ENCODE measurements at regions not wholly inside any gene's neighbourhood (a gene's known extent, or its start where the extent isn't known, plus 50 kb on each side); places are given as distances from the start of the nearest gene placed in this dataset.
"Not testable (repeated sequence)": the region's sequence is repeated elsewhere in the genome, so short reads cannot be mapped to it uniquely, and the experiment has no call there.

DNA sequence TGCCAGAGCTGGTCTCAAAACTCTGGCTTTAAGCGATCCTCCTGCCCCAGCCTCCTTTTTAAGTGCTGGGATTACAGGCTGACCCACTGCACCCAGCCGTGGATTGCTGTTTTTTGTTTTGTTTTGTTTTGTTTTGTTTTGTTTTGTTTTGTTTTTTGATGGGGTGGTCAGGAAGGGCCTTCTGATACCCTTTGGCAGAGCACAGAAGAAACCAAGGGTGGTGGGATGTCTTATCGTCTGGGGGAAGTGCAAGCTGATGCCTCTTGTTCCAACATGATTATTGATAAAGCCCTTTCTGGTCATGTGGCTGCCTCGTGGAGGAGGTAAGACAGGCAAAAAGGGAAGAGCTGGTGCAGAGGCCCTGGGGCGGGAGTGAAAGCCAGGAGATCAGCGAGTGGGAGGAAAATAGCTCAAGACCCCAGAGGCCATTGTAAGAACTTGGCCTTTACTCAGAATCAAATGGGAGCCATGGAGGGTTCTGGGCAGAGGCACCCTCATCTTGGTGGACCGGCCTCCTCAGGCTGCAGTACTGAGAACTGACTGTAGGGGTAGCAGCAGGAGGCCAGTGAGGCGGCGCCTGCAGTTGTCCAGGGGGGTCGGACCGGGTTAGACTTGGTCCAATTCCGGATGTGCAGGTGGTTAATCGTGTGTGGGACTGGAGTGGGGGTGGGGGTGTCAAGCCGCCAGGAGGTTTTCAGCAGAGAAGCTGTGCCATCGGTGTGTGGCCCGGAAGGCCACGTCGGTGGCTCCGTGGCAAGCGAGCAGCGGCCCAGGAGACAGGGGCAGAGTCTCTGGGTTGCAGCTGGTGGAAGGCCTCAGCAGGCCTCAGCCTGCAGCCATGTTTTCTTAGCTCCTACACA, 84.4 kb upstream of the GSE1 start:
- no peak overlapping the region for H3K27ac Mint-ChIP-seq
- H3K4me3 Mint-ChIP-seq: no peak overlapping the region
- no peaks in the 10 kb centered on the region for H3K9me3 Mint-ChIP-seq (ENCODE audit: low read depth)
- no peaks in the 10 kb centered on the region for H3K27me3 Mint-ChIP-seq
- no peaks in the 10 kb centered on the region for H3K36me3 Mint-ChIP-seq
- CTCF ChIA-PET: interaction anchor here (0.7 to 3.0 kb wide), 10 partner anchors 12 to 108 kb away, joined by 3 to 15 read pairs (median 4); no protein-coding TSS in a partner anchor
- ATAC-seq: peak; percentile 58
- no peaks in the 10 kb centered on the region for H3K4me1 Mint-ChIP-seq
- peak; percentile 45 for DNase-seq

DNA sequence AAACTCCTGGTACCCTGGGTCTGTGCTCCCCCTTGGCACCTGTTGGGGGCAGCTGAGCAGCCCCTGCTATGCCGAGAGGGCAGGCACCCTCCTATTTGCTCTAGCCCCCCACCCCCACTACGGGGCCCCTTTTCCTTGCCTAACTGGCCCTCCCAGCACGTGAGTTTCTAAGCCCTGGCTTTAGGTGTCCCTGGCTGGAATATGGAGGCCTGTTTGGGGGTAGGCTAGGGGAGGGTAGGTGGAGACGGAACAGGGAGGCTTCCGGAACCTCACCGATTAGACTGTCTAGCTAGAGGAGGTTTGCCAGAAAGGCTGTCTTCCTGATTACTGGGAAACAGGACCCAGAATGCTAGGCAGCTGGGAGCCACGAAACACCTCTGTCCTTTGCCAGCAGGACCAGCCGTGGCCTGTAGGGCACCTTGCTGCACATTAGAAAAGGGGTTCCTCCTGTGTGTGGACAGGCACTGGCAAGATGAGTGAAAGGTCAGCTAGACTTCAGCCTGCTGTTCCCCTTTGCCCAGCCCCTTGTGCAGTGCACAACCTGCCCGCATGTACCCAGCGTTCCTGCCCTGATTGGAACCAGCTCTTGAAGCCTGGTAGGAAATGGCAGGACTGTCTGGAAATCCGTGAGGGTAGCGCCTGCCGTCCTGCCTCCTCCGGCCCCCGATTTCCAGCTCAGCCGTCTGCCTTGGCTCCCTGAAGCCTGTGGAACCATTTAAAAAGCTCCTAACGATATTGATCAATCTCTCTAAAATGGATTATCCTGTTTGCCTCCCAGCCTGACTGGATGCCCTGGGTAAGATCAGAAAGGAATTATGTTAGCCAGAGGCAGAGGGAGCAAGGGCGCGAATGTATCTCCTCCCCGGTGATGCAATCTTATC, 83.4 kb upstream of the GSE1 start:
- H3K9me3 Mint-ChIP-seq (ENCODE audit: low read depth): no peaks in the 10 kb centered on the region
- CTCF ChIA-PET: interaction anchor here (0.7 to 3.0 kb wide), 8 partner anchors 11 to 109 kb away, joined by 3 to 15 read pairs (median 4); no protein-coding TSS in a partner anchor

DNA sequence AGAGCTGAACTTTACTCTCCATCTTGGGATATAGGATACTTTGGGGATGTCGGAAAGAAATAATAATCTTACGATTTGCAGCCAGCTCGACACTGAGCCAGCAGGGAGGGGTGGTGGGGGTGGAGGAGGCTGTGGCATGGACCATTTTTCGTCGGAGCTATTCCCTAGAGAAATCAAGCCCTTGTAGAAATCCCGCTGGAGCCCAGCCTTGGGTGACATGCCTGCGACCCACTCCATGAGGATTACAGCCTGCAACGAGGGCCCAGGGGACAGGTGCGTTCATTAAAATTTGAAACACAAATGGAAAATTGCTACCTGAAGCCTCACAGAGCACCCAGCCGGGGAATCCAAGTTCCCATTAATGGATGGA, 82.8 kb upstream of the GSE1 start:
- CTCF ChIA-PET: interaction anchor here (0.9 to 3.0 kb wide), 2 partner anchors 79 to 80 kb away, joined by 3 to 15 read pairs; no protein-coding TSS in a partner anchor
- no peak for ATAC-seq
- no peak overlapping the region for H3K27ac Mint-ChIP-seq
- no peaks in the 10 kb centered on the region for H3K27me3 Mint-ChIP-seq
- H3K36me3 Mint-ChIP-seq: no peaks in the 10 kb centered on the region
- no peak for DNase-seq
- no peak overlapping the region for H3K4me3 Mint-ChIP-seq
- no peaks in the 10 kb centered on the region for H3K9me3 Mint-ChIP-seq (ENCODE audit: low read depth)
- no peaks in the 10 kb centered on the region for H3K4me1 Mint-ChIP-seq

More for the DNA sequence above, 83.4 kb upstream of the GSE1 start:
- H3K27me3 Mint-ChIP-seq: no peaks in the 10 kb centered on the region
- no peaks in the 10 kb centered on the region for H3K4me1 Mint-ChIP-seq
- DNase-seq (no peak), ATAC-seq (no peak)
- H3K4me3 Mint-ChIP-seq: no peak overlapping the region
- no peak overlapping the region for H3K27ac Mint-ChIP-seq
- H3K36me3 Mint-ChIP-seq: no peaks in the 10 kb centered on the region

- CTCF ChIA-PET: interaction anchor here (0.9 to 1.0 kb wide), 2 partner anchors 40 to 78 kb away, joined by 3 read pairs; no protein-coding TSS in a partner anchor
- H3K27me3 Mint-ChIP-seq: no peaks in the 10 kb centered on the region
- H3K36me3 Mint-ChIP-seq: no peaks in the 10 kb centered on the region
- H3K27ac Mint-ChIP-seq: no peak overlapping the region
- H3K9me3 Mint-ChIP-seq (ENCODE audit: low read depth): no peaks in the 10 kb centered on the region
- no peak for ATAC-seq
- H3K4me1 Mint-ChIP-seq: no peaks in the 10 kb centered on the region
- DNase-seq: no peak
- no peak overlapping the region for H3K4me3 Mint-ChIP-seq
Measured at GRCh38 chr16:85531516-85531915, 81.6 kb upstream of the GSE1 start.

DNA sequence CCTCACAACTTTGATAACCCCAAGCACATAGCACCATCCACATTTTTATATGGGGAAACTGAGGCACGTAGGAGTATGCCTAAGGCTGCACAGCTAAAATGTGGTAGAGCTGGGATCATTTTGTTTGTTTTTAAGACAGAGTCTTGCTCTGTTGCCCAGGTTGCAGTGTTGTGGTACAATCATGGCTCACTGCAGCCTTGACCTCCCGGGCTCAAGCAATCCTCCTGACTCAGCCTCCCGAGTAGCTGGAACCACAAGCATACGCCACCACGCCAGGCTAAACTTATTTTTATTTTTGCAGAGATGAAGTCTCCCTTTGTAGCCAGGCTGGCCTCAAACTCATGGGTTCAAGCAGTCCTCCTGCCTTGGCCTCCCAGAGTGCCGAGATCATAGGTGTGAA, 81.0 kb upstream of the GSE1 start:
- Mint-ChIP-seq H3K9me3 (ENCODE audit: low read depth) (no peaks in the 10 kb centered on the region), H3K27me3 (no peaks in the 10 kb centered on the region), H3K4me1 (no peaks in the 10 kb centered on the region), H3K27ac (no peak overlapping the region), H3K4me3 (no peak overlapping the region), H3K36me3 (no peaks in the 10 kb centered on the region)
- CTCF ChIA-PET: no interaction called here
- ATAC-seq (no peak), DNase-seq (no peak)

DNA sequence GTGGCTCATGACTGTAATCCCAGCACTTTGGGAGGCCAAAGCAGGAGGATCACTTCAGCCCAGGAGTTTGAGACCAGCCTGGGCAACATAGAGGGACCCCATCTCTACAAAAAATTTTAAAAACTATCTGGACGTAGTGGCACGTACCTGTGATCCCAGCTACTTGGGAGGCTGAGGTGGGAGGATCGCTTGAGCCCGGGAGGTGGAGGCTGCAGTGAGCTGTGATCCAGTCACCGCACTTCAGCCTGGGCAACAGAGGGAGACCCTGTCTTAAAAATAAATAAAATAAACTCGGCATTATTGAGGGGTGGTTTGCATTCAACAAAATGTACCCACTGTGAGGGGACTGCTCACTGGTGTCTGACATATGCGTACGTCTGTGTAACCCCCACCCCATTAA, 79.5 kb upstream of the GSE1 start:
- H3K9me3 Mint-ChIP-seq (ENCODE audit: low read depth); H3K4me3 Mint-ChIP-seq; H3K27me3 Mint-ChIP-seq; H3K27ac Mint-ChIP-seq; DNase-seq; H3K4me1 Mint-ChIP-seq; CTCF ChIA-PET; ATAC-seq; H3K36me3 Mint-ChIP-seq: not testable (repeated sequence)

GRCh38 chr16:85534536-85535351, 78.4 kb upstream of the GSE1 start:
- CTCF ChIA-PET: no interaction called here
- no peak for DNase-seq
- H3K4me3 Mint-ChIP-seq: no peak overlapping the region

DNA sequence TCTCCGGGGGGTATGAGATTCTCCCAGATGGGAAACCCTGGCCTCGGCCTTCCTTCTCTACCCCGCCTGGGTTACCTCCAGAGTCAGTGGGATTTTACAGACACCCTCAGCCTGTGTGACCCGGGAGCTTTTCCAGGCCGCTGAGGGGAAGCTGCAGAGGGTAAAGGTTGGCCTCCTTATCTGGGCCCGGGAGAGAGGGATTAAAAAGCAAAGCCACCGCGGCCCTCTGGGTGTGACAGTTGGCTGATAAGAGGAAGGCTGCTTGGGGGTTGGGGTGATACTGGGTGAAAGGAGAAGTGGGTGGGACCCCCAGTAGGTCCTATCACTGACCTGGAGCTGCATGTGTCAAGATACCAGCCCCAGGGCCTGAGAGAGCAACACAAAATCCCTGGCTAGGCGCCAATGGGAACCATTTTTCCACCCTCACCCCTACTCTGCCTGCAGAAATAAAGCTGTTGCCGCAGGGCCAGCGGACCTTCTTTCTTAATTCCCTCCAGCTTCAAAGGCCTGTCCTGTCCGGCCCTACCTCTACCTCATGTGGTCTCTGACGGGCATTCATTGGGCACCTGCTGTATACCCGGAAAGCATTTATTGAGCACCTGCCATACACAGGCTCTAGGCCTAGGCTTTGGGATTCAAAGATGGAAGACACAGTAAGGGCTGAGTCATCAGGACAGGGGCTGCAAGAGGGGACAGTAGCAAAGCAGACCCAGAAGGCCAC, 77.6 kb upstream of the GSE1 start:
- Mint-ChIP-seq H3K4me1 (no peaks in the 10 kb centered on the region), H3K9me3 (ENCODE audit: low read depth) (no peaks in the 10 kb centered on the region), H3K27me3 (no peaks in the 10 kb centered on the region), H3K27ac (no peak overlapping the region), H3K36me3 (no peaks in the 10 kb centered on the region), H3K4me3 (no peak overlapping the region)
- CTCF ChIA-PET: no interaction called here
- DNase-seq (no peak), ATAC-seq (no peak)

More at GRCh38 chr16:85534536-85535351, 78.4 kb upstream of the GSE1 start:
- no peaks in the 10 kb centered on the region for H3K36me3 Mint-ChIP-seq
- H3K9me3 Mint-ChIP-seq (ENCODE audit: low read depth): no peaks in the 10 kb centered on the region
- H3K4me1 Mint-ChIP-seq: no peaks in the 10 kb centered on the region
- H3K27ac Mint-ChIP-seq: no peak overlapping the region
- ATAC-seq: no peak
- no peaks in the 10 kb centered on the region for H3K27me3 Mint-ChIP-seq

DNA sequence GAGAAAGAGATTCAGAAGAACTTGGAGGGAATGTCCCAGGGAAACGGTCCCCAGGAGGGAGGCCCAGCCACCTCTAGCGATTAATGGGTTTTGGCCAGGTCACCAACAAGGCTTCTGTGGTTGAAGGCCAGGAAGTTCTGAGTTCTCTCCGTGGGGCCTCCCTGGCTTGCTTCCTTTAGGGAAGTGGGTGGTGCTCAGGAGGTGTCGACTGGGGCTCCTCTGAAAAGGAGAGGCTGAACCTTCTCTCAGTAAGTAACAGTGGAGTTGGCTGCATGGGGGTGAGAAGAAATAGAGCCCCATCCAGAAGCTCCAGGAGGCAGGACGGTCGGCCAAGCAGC, 77.1 kb upstream of the GSE1 start:
- no peaks in the 10 kb centered on the region for H3K9me3 Mint-ChIP-seq (ENCODE audit: low read depth)
- ATAC-seq (no peak), DNase-seq (no peak)
- CTCF ChIA-PET: no interaction called here
- H3K4me1 Mint-ChIP-seq: no peaks in the 10 kb centered on the region
- H3K27me3 Mint-ChIP-seq: no peaks in the 10 kb centered on the region
- no peak overlapping the region for H3K4me3 Mint-ChIP-seq
- H3K36me3 Mint-ChIP-seq: no peaks in the 10 kb centered on the region
- H3K27ac Mint-ChIP-seq: no peak overlapping the region

GRCh38 chr16:85536411-85537330, 76.5 kb upstream of the GSE1 start:
- no peak for ATAC-seq

GRCh38 chr16:85537331-85537788, 75.8 kb upstream of the GSE1 start:
- ATAC-seq: no peak
- CTCF ChIA-PET: interaction anchor here (1.1 kb wide), 2 partner anchors 16 to 73 kb away, joined by 3 to 7 read pairs; no protein-coding TSS in a partner anchor
- Mint-ChIP-seq H3K36me3 (no peaks in the 10 kb centered on the region), H3K27ac (no peak overlapping the region), H3K27me3 (no peaks in the 10 kb centered on the region), H3K4me3 (no peak overlapping the region), H3K4me1 (no peaks in the 10 kb centered on the region), H3K9me3 (ENCODE audit: low read depth) (no peaks in the 10 kb centered on the region)
- DNase-seq: no peak

More at GRCh38 chr16:85536411-85537330, 76.5 kb upstream of the GSE1 start:
- Mint-ChIP-seq H3K27ac (no peak overlapping the region), H3K36me3 (no peaks in the 10 kb centered on the region), H3K9me3 (ENCODE audit: low read depth) (no peaks in the 10 kb centered on the region), H3K4me1 (no peaks in the 10 kb centered on the region), H3K27me3 (no peaks in the 10 kb centered on the region), H3K4me3 (no peak overlapping the region)
- CTCF ChIA-PET: interaction anchor here (1.1 kb wide), 1 partner anchor 17 kb away, joined by 3 read pairs; no protein-coding TSS in a partner anchor
- DNase-seq: no peak

Measured in activated CD8-positive, alpha-beta memory T cell treated with anti-CD3 and anti-CD28 coated beads, Interleukin-2, amount 10 ng/mL, durations not matched to agents 7 days and 5 days (primary cell).